ENCODE measurements at regions not wholly inside any gene's neighbourhood (a gene's known extent, or its start where the extent isn't known, plus 50 kb on each side); places are given as distances from the start of the nearest gene placed in this dataset.
"Not testable (repeated sequence)": the region's sequence is repeated elsewhere in the genome, so short reads cannot be mapped to it uniquely, and the experiment has no call there.

GRCh38 chr18:63061303-63061702, 258.3 kb downstream of the BCL2 start:
- Histone ChIP-seq H3K4me1 (ENCODE audit: control insufficient read depth in 2 of 2, insufficient read depth in 2 of 2, low read length in 2 of 2) (no peaks in the 10 kb centered on the region), H3K27me3 (ENCODE audit: control insufficient read depth in 2 of 2, insufficient read depth in 2 of 2, low read length in 2 of 2) (no peaks in the 10 kb centered on the region), H3K36me3 (ENCODE audit: control insufficient read depth in 2 of 3, insufficient read depth in 3 of 3, low read length in 3 of 3) (no peaks in the 10 kb centered on the region), H3K4me3 (ENCODE audit: low read length) (no peak overlapping the region), H3K9me3 (ENCODE audit: control insufficient read depth in 2 of 3, low read length in 3 of 3) (no peaks in the 10 kb centered on the region), H3K27ac (ENCODE audit: low read depth, low read length) (no peak overlapping the region)
- no peak overlapping the region for H3K4me3 Mint-ChIP-seq
- CTCF ChIA-PET: interaction anchor here (1.7 kb wide), 1 partner anchor 45 kb away, joined by 4 read pairs; no protein-coding TSS in a partner anchor
- no peak overlapping the region for H3K27ac Mint-ChIP-seq
- no peaks in the 10 kb centered on the region for H3K9me3 Mint-ChIP-seq
- DNase-seq: no peak
- intact Hi-C loops (cut with micrococcal nuclease): no loop called here
- H3K4me1 Mint-ChIP-seq: no peaks in the 10 kb centered on the region
- POLR2A ChIA-PET: no interaction called here
- no peaks in the 10 kb centered on the region for H3K36me3 Mint-ChIP-seq
- ATAC-seq: no peak
- H3K27me3 Mint-ChIP-seq: peaks cover 0 to 38% (median 4%) of the 10 kb centered on the region in 5 donors

GRCh38 chr18:63058521-63058920, 261.0 kb downstream of the BCL2 start:
- DNase-seq (no peak), ATAC-seq (no peak)
- Histone ChIP-seq H3K4me3 (ENCODE audit: low read length) (no peak overlapping the region), H3K4me1 (ENCODE audit: control insufficient read depth in 2 of 2, insufficient read depth in 2 of 2, low read length in 2 of 2) (no peaks in the 10 kb centered on the region), H3K36me3 (ENCODE audit: control insufficient read depth in 2 of 3, insufficient read depth in 3 of 3, low read length in 3 of 3) (no peaks in the 10 kb centered on the region), H3K27ac (ENCODE audit: low read depth, low read length) (no peak overlapping the region), H3K27me3 (ENCODE audit: control insufficient read depth in 2 of 2, insufficient read depth in 2 of 2, low read length in 2 of 2) (no peaks in the 10 kb centered on the region), H3K9me3 (ENCODE audit: control insufficient read depth in 2 of 3, low read length in 3 of 3) (no peaks in the 10 kb centered on the region)
- intact Hi-C loops (cut with micrococcal nuclease): no loop called here
- H3K4me3 Mint-ChIP-seq: no peak overlapping the region
- H3K27me3 Mint-ChIP-seq: peaks cover 0 to 26% (median 0%) of the 10 kb centered on the region in 5 donors
- POLR2A ChIA-PET: interaction anchor here (0.6 to 2.0 kb wide), 2 partner anchors 8 to 136 kb away, joined by 3 to 4 read pairs; no protein-coding TSS in a partner anchor
- peaks cover 0 to 10% (median 6%) of the 10 kb centered on the region in 7 donors for H3K4me1 Mint-ChIP-seq
- CTCF ChIA-PET: interaction anchor here (0.5 kb wide), 1 partner anchor 57 kb away, joined by 3 read pairs; no protein-coding TSS in a partner anchor
- H3K9me3 Mint-ChIP-seq: no peaks in the 10 kb centered on the region
- no peaks in the 10 kb centered on the region for H3K36me3 Mint-ChIP-seq
- H3K27ac Mint-ChIP-seq: no peak overlapping the region

GRCh38 chr18:63057707-63058106, 261.9 kb downstream of the BCL2 start:
- Histone ChIP-seq H3K9me3 (ENCODE audit: control insufficient read depth in 2 of 3, low read length in 3 of 3) (no peaks in the 10 kb centered on the region), H3K27me3 (ENCODE audit: control insufficient read depth in 2 of 2, insufficient read depth in 2 of 2, low read length in 2 of 2) (no peaks in the 10 kb centered on the region), H3K36me3 (ENCODE audit: control insufficient read depth in 2 of 3, insufficient read depth in 3 of 3, low read length in 3 of 3) (no peaks in the 10 kb centered on the region), H3K4me3 (ENCODE audit: low read length) (no peak overlapping the region), H3K4me1 (ENCODE audit: control insufficient read depth in 2 of 2, insufficient read depth in 2 of 2, low read length in 2 of 2) (no peaks in the 10 kb centered on the region), H3K27ac (ENCODE audit: low read depth, low read length) (no peak overlapping the region)
- no peaks in the 10 kb centered on the region for H3K9me3 Mint-ChIP-seq
- ChIA-PET POLR2A (interaction anchor here (2.0 kb wide), 1 partner anchor 9 kb away, joined by 4 read pairs; no protein-coding TSS in a partner anchor), CTCF (no interaction called here)
- intact Hi-C loops (cut with micrococcal nuclease): no loop called here
- DNase-seq (no peak), ATAC-seq (no peak)
- peaks cover 0 to 10% (median 6%) of the 10 kb centered on the region in 7 donors for H3K4me1 Mint-ChIP-seq
- H3K4me3 Mint-ChIP-seq: no peak overlapping the region
- peaks cover 0 to 23% (median 0%) of the 10 kb centered on the region in 5 donors for H3K27me3 Mint-ChIP-seq
- H3K36me3 Mint-ChIP-seq: no peaks in the 10 kb centered on the region
- H3K27ac Mint-ChIP-seq: peak overlapping the region in 1 of 9 donors; percentile 45

GRCh38 chr18:63054901-63055584, 264.5 kb downstream of the BCL2 start:
- no peaks in the 10 kb centered on the region for H3K36me3 ChIP-seq (ENCODE audit: control insufficient read depth in 2 of 3, insufficient read depth in 3 of 3, low read length in 3 of 3)
- Mint-ChIP-seq H3K9me3 (no peaks in the 10 kb centered on the region), H3K4me3 (no peak overlapping the region), H3K27ac (peak overlapping the region in 1 of 9 donors; percentile 3), H3K27me3 (peaks cover 0 to 19% (median 0%) of the 10 kb centered on the region in 5 donors), H3K36me3 (no peaks in the 10 kb centered on the region), H3K4me1 (peaks cover 2 to 23% (median 7%) of the 10 kb centered on the region in 7 donors)
- CTCF ChIA-PET: no interaction called here
- H3K27me3 ChIP-seq (ENCODE audit: control insufficient read depth in 2 of 2, insufficient read depth in 2 of 2, low read length in 2 of 2): no peaks in the 10 kb centered on the region
- ATAC-seq: no peak
- no peak overlapping the region for H3K27ac ChIP-seq (ENCODE audit: low read depth, low read length)
- POLR2A ChIA-PET: no interaction called here
- intact Hi-C loops (cut with micrococcal nuclease): no loop called here
- H3K4me1 ChIP-seq (ENCODE audit: control insufficient read depth in 2 of 2, insufficient read depth in 2 of 2, low read length in 2 of 2): peaks cover 0 to 18% of the 10 kb centered on the region in 2 donors
- no peaks in the 10 kb centered on the region for H3K9me3 ChIP-seq (ENCODE audit: control insufficient read depth in 2 of 3, low read length in 3 of 3)
- H3K4me3 ChIP-seq (ENCODE audit: low read length): no peak overlapping the region
- no peak for DNase-seq

GRCh38 chr18:63051928-63052327, 267.6 kb downstream of the BCL2 start:
- intact Hi-C loops (cut with micrococcal nuclease): no loop called here
- Mint-ChIP-seq H3K36me3 (no peaks in the 10 kb centered on the region), H3K9me3 (no peaks in the 10 kb centered on the region), H3K27me3 (peaks cover 0 to 26% (median 0%) of the 10 kb centered on the region in 5 donors), H3K27ac (no peak overlapping the region), H3K4me1 (peaks cover 5 to 28% (median 7%) of the 10 kb centered on the region in 7 donors), H3K4me3 (no peak overlapping the region)
- H3K27me3 ChIP-seq (ENCODE audit: control insufficient read depth in 2 of 2, insufficient read depth in 2 of 2, low read length in 2 of 2): no peaks in the 10 kb centered on the region
- H3K4me1 ChIP-seq (ENCODE audit: control insufficient read depth in 2 of 2, insufficient read depth in 2 of 2, low read length in 2 of 2): peaks cover 0 to 24% of the 10 kb centered on the region in 2 donors
- ATAC-seq (no peak), DNase-seq (no peak)
- no peak overlapping the region for H3K4me3 ChIP-seq (ENCODE audit: low read length)
- H3K36me3 ChIP-seq (ENCODE audit: control insufficient read depth in 2 of 3, insufficient read depth in 3 of 3, low read length in 3 of 3): no peaks in the 10 kb centered on the region
- no peak overlapping the region for H3K27ac ChIP-seq (ENCODE audit: low read depth, low read length)
- no peaks in the 10 kb centered on the region for H3K9me3 ChIP-seq (ENCODE audit: control insufficient read depth in 2 of 3, low read length in 3 of 3)
- POLR2A ChIA-PET: no interaction called here
- CTCF ChIA-PET: no interaction called here

GRCh38 chr18:63050667-63051395, 268.7 kb downstream of the BCL2 start:
- peaks cover 0 to 24% of the 10 kb centered on the region in 2 donors for H3K4me1 ChIP-seq (ENCODE audit: control insufficient read depth in 2 of 2, insufficient read depth in 2 of 2, low read length in 2 of 2)
- Mint-ChIP-seq H3K4me1 (peaks cover 5 to 28% (median 7%) of the 10 kb centered on the region in 7 donors), H3K27me3 (peaks cover 0 to 32% (median 0%) of the 10 kb centered on the region in 5 donors)
- CTCF ChIA-PET; H3K9me3 Mint-ChIP-seq; H3K9me3 ChIP-seq (ENCODE audit: control insufficient read depth in 2 of 3, low read length in 3 of 3); H3K4me3 ChIP-seq (ENCODE audit: low read length); H3K27ac Mint-ChIP-seq; POLR2A ChIA-PET; H3K36me3 ChIP-seq (ENCODE audit: control insufficient read depth in 2 of 3, insufficient read depth in 3 of 3, low read length in 3 of 3); H3K27ac ChIP-seq (ENCODE audit: low read depth, low read length); DNase-seq; H3K27me3 ChIP-seq (ENCODE audit: control insufficient read depth in 2 of 2, insufficient read depth in 2 of 2, low read length in 2 of 2); H3K4me3 Mint-ChIP-seq; H3K36me3 Mint-ChIP-seq; intact Hi-C loops (cut with micrococcal nuclease): not testable (repeated sequence)
- peak; percentile 22 for ATAC-seq
